ENCODE measurements at regions not wholly inside any gene's neighbourhood (a gene's known extent, or its start where the extent isn't known, plus 50 kb on each side); places are given as distances from the start of the nearest gene placed in this dataset.

DNA sequence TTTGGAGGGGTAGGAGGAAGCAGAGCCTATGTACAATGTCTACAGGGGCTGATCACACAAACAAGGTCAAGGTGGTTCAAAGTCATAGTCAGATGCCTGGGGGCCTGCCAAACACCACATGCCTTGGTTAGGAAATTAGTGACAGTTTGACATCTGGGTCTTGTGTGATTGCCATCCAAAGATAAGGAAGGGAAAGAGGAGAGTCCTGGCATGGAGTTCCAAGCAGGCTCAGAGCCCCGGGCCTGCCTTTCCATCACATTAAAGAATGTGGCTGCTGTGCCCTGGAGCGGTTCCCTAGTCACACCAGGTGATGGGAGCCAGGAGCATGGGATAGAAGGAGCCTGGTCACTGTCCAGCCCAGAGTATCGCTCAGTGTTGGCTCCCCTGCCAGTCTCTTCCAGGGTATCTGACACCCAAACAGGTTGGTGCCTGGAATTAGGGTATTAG, 53.6 kb upstream of the BCL2L14 start:
- Histone ChIP-seq H3K4me3 (ENCODE audit: low read length) (no peak overlapping the region), H3K27ac (ENCODE audit: low read depth, low read length) (no peak overlapping the region), H3K9ac (ENCODE audit: low read depth, low read length) (no peak overlapping the region), H3K4me1 (ENCODE audit: insufficient read depth, low read length) (peaks cover 9% of the 10 kb centered on the region; the same call in 1 of the 2 replicates), H3K9me3 (ENCODE audit: insufficient read depth, low read depth, low read length) (no peaks in the 10 kb centered on the region), H3K27me3 (ENCODE audit: insufficient read depth, low read length) (no peaks in the 10 kb centered on the region), H3K36me3 (ENCODE audit: insufficient read depth, low read length) (no peaks in the 10 kb centered on the region)
- 91% methylated on average over 3 of the region's 3 CpGs for WGBS

DNA sequence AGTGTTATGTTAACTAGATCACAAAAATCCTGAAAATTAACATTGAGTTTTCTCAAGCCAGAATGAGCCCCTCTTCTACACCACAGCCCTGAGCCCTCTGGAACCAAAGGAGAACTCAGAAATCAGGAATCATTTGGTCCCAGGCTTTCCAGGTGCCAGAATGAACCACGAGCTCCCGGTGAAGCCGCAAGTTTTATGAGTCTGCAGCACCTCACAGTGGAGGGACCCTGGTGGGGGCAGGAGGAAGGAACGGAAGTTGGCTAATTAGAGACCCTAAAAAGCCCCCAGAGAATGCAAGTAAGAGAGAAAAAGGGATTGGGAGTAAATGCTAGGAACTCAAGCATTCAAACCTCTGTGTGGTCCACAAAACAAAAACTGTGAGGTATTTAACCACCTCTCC, 52.9 kb upstream of the BCL2L14 start:
- no peak overlapping the region for H3K4me3 ChIP-seq (ENCODE audit: low read length)
- no peaks in the 10 kb centered on the region for H3K9me3 ChIP-seq (ENCODE audit: insufficient read depth, low read depth, low read length)
- H3K27ac ChIP-seq (ENCODE audit: low read depth, low read length), result no peak overlapping the region
- no peaks in the 10 kb centered on the region for H3K27me3 ChIP-seq (ENCODE audit: insufficient read depth, low read length)
- H3K4me1 ChIP-seq (ENCODE audit: insufficient read depth, low read length), result peaks cover 9% of the 10 kb centered on the region; the same call in 1 of the 2 replicates
- H3K9ac ChIP-seq (ENCODE audit: low read depth, low read length), result no peak overlapping the region
- WGBS, result 46% methylated on average over 4 of the region's 4 CpGs
- no peaks in the 10 kb centered on the region for H3K36me3 ChIP-seq (ENCODE audit: insufficient read depth, low read length)

DNA sequence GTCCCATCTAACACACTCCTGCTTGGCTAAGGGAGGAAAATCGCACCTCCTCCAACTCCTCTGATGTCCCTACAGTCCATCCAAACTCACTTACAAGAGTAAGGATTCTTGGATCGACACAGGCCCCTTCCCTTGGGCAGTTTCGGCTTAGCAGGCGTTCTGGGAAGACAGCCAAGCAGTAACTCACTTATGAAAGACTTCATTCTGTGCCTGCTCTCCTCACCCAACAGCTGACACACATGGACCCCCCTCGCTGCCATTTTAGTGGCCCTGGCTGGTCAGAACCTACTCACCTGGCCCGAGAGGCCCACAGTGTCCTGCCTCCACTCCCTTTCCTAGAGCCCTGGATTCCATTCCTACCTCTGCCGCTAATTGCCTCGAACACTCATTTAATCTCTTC, 52.3 kb upstream of the BCL2L14 start:
- H3K4me3 ChIP-seq (ENCODE audit: low read length), result no peak overlapping the region
- H3K9ac ChIP-seq (ENCODE audit: low read depth, low read length), result no peak overlapping the region
- WGBS, result 93% methylated on average over 8 of the region's 8 CpGs
- no peaks in the 10 kb centered on the region for H3K36me3 ChIP-seq (ENCODE audit: insufficient read depth, low read length)
- no peak overlapping the region for H3K27ac ChIP-seq (ENCODE audit: low read depth, low read length)
- H3K4me1 ChIP-seq (ENCODE audit: insufficient read depth, low read length), result peaks cover 12% of the 10 kb centered on the region
- H3K9me3 ChIP-seq (ENCODE audit: insufficient read depth, low read depth, low read length), result no peaks in the 10 kb centered on the region
- no peaks in the 10 kb centered on the region for H3K27me3 ChIP-seq (ENCODE audit: insufficient read depth, low read length)

DNA sequence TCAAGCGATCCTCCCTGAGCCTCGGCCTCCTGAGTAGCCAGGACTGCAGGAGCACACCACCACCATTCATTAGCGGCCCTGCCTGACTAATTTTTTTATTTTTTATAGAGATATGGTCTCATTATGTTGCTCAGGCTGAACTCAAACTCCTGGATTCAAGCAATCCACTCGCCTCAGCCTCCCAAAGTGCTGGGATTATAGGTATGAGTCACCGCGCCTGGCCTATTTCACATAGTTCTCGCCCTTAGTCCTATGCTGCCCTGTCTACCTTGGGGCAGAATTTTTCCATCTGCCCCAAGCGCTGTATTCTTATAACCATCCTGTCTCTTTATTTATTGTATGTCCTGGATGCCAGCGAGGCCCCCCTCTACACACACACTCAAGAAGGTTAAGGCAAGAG, 50.9 kb upstream of the BCL2L14 start:
- no peaks in the 10 kb centered on the region for H3K36me3 ChIP-seq (ENCODE audit: insufficient read depth, low read length)
- H3K9ac ChIP-seq (ENCODE audit: low read depth, low read length), result no peak overlapping the region
- H3K4me1 ChIP-seq (ENCODE audit: insufficient read depth, low read length), result peaks cover 15% of the 10 kb centered on the region
- no peak overlapping the region for H3K4me3 ChIP-seq (ENCODE audit: low read length)
- 92% methylated on average over 7 of the region's 9 CpGs for WGBS
- no peaks in the 10 kb centered on the region for H3K9me3 ChIP-seq (ENCODE audit: insufficient read depth, low read depth, low read length)
- H3K27ac ChIP-seq (ENCODE audit: low read depth, low read length), result no peak overlapping the region
- no peaks in the 10 kb centered on the region for H3K27me3 ChIP-seq (ENCODE audit: insufficient read depth, low read length)

DNA sequence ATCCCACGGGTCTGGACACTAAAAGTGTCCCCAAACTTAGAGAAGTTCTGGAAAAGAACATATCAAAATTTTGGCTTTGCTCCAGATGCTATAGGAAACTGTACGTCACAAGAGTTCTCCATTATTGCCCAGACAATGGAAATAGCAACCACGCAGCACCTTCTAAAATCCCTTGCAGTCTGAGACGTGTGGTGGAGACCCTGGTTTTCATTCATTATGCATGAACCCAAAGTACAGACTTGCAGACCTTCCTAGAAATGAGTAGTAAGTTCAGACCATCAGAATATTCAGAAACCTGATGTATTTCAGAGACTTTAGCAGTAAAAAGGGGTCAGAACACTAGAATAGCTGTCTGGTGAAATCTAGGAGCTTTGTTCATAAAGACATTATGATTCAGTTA, 50.0 kb upstream of the BCL2L14 start:
- Histone ChIP-seq H3K4me3 (ENCODE audit: low read length) (no peak overlapping the region), H3K27me3 (ENCODE audit: insufficient read depth, low read length) (no peaks in the 10 kb centered on the region), H3K9me3 (ENCODE audit: insufficient read depth, low read depth, low read length) (no peaks in the 10 kb centered on the region), H3K27ac (ENCODE audit: low read depth, low read length) (no peak overlapping the region), H3K9ac (ENCODE audit: low read depth, low read length) (no peak overlapping the region), H3K4me1 (ENCODE audit: insufficient read depth, low read length) (peaks cover 15% of the 10 kb centered on the region), H3K36me3 (ENCODE audit: insufficient read depth, low read length) (no peaks in the 10 kb centered on the region)
- WGBS, result 94% methylated on average over 4 of the region's 4 CpGs
